Karpas-422 (cell line): ENCODE measurements at regions not wholly inside any gene's neighbourhood (a gene's known extent, or its start where the extent isn't known, plus 50 kb on each side); places are given as distances from the start of the nearest gene placed in this dataset.

Experiments
- DNase-seq: peaks from one replicate; pipeline ENCODE4 v3.0.0-alpha.2; 2015
- H2AFZ ChIP-seq: fragments of 200-600 bp; sonication (generic); 2 replicates; pipeline ENCODE4 v1.6.1; 2014; ENCODE audit warnings: antibody characterized with exemption, low read length, mixed read lengths
- H3K27ac ChIP-seq: fragments of 200-600 bp; sonication (generic); 2 replicates; pipeline ENCODE4 v1.5.1; 2014; ENCODE audit warnings: mild to moderate bottlenecking, low read length, moderate library complexity
- H3K27me3 ChIP-seq: fragments of 200-600 bp; sonication (generic); 2 replicates; pipeline ENCODE4 v1.6.1; 2014; ENCODE audit warnings: low read length, mixed read lengths
- H3K36me3 ChIP-seq: fragments of 200-600 bp; sonication (generic); 2 replicates; pipeline ENCODE4 v1.6.1; 2014; ENCODE audit warnings: low read length, mixed read lengths; ENCODE audit not compliant: insufficient read depth
- H3K4me1 ChIP-seq: fragments of 200-600 bp; sonication (generic); 2 replicates; pipeline ENCODE4 v1.6.1; 2014; ENCODE audit warnings: mild to moderate bottlenecking, low read length, mixed read lengths
- H3K4me2 ChIP-seq: fragments of 200-600 bp; sonication (generic); 2 replicates; pipeline ENCODE4 v1.6.1; 2014; ENCODE audit warnings: low read length, low read depth, mild to moderate bottlenecking; ENCODE audit not compliant: poor library complexity, severe bottlenecking
- H3K4me3 ChIP-seq: fragments of 200-600 bp; sonication (generic); 2 replicates; pipeline ENCODE4 v1.5.1; 2014; ENCODE audit warnings: mild to moderate bottlenecking, antibody characterized with exemption, low read length, mixed read lengths
- H3K79me2 ChIP-seq: fragments of 200-600 bp; sonication (generic); 2 replicates; pipeline ENCODE4 v1.6.1; 2014; ENCODE audit warnings: mild to moderate bottlenecking, low read length, mixed read lengths
- H3K9ac ChIP-seq: fragments of 200-600 bp; sonication (generic); 2 replicates; pipeline ENCODE4 v1.6.0; 2014; ENCODE audit warnings: low read length
- H3K9me2 ChIP-seq: fragments of 200-600 bp; sonication (generic), shearing (Covaris generic); replicated peaks from 2 replicates; pipeline ENCODE4 v1.6.0; 2014; ENCODE audit warnings: mild to moderate bottlenecking, low read length, moderate library complexity; ENCODE audit not compliant: insufficient read depth
- H3K9me3 ChIP-seq: fragments of 300-700, 200-600 bp; sonication (generic); 2 replicates; pipeline ENCODE4 v1.6.1; 2014; ENCODE audit warnings: low read length, mixed read lengths
- H4K20me1 ChIP-seq: fragments of 200-600 bp; sonication (generic); 2 replicates; pipeline ENCODE4 v1.6.1; 2014; ENCODE audit warnings: mild to moderate bottlenecking, antibody characterized with exemption, low read length, low read depth; ENCODE audit not compliant: insufficient read depth

DNA sequence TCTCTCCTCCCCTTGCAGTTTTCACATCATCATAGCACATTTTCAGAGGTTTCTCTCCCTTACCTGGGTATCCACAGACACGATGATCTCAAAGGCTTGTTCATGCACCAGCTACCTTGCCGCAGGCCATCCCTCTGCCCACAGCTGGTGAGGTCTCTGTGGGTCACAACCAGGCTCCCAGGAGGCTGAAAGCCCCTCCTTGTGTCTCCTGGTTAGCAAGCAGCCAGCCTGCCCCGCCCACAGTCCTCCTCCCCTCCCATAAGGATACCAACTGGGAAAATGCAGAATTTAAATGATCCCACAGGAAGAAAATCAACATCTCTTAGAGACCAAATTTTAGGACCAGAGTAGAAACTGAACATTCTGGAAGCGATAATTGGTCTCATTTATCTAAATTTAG is 213.5 kb upstream of the PPP2R3A start:
- Histone ChIP-seq H3K9ac (no peak overlapping the region), H2AFZ (no peak overlapping the region), H3K36me3 (no peaks in the 10 kb centered on the region), H3K9me3 (no peaks in the 10 kb centered on the region), H3K27me3 (no peaks in the 10 kb centered on the region), H3K79me2 (no peaks in the 10 kb centered on the region), H3K4me2 (no peak overlapping the region), H3K4me3 (no peak overlapping the region), H4K20me1 (no peaks in the 10 kb centered on the region), H3K9me2 (no peaks in the 10 kb centered on the region), H3K27ac (no peak overlapping the region), H3K4me1 (no peaks in the 10 kb centered on the region)
- DNase-seq: no peak

DNA sequence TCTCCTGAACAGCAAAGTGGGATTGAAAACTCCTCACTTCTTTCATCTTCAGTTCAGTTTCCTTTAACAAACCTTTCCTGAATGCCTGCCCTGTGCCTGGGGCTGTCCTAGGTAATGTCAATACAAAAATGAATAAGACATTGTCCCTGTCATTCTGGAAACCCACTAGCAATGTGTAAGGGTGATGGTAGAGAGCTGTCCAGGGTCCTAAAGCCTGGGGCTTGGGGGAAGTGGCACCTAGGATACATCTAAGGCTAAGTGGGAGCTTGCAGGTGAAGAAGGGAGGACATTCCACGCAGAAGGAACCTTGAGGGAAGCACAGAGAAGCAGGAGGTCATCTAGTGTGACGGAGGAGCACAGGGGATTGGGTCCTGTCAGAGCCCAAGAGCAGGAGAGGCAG is 212.7 kb upstream of the PPP2R3A start:
- Histone ChIP-seq H3K9me3 (no peaks in the 10 kb centered on the region), H3K4me1 (no peaks in the 10 kb centered on the region), H2AFZ (no peak overlapping the region), H3K27ac (no peak overlapping the region), H3K79me2 (no peaks in the 10 kb centered on the region), H3K36me3 (no peaks in the 10 kb centered on the region), H4K20me1 (no peaks in the 10 kb centered on the region), H3K9ac (no peak overlapping the region), H3K27me3 (no peaks in the 10 kb centered on the region), H3K4me2 (no peak overlapping the region), H3K4me3 (no peak overlapping the region), H3K9me2 (no peaks in the 10 kb centered on the region)
- peak; percentile 52 for DNase-seq

DNA sequence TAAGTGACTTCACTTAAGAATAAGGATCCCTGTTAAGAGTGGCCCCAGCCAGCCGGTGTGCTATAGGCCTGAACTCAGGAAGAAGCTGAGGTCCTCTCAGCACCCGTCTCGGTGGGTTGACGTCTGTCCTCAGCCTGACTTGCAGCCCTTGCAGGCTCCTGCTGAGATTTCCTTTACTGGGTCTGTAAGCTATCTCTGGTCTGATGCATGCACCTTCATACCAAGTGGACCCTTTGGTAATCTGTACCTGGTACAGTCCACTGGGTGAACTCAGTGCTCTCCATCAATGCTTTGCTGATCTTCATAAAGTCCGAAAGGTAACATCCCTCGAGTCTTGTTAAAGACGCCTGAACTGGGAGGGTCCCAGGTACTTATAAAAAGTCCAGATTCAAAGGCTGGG is 212.0 kb upstream of the PPP2R3A start:
- Histone ChIP-seq H4K20me1 (no peaks in the 10 kb centered on the region), H3K9me3 (no peaks in the 10 kb centered on the region), H3K9ac (no peak overlapping the region), H2AFZ (no peak overlapping the region), H3K4me3 (no peak overlapping the region), H3K9me2 (no peaks in the 10 kb centered on the region), H3K4me1 (no peaks in the 10 kb centered on the region), H3K79me2 (no peaks in the 10 kb centered on the region), H3K4me2 (no peak overlapping the region), H3K27me3 (no peaks in the 10 kb centered on the region), H3K36me3 (no peaks in the 10 kb centered on the region), H3K27ac (no peak overlapping the region)
- DNase-seq: no peak

DNA sequence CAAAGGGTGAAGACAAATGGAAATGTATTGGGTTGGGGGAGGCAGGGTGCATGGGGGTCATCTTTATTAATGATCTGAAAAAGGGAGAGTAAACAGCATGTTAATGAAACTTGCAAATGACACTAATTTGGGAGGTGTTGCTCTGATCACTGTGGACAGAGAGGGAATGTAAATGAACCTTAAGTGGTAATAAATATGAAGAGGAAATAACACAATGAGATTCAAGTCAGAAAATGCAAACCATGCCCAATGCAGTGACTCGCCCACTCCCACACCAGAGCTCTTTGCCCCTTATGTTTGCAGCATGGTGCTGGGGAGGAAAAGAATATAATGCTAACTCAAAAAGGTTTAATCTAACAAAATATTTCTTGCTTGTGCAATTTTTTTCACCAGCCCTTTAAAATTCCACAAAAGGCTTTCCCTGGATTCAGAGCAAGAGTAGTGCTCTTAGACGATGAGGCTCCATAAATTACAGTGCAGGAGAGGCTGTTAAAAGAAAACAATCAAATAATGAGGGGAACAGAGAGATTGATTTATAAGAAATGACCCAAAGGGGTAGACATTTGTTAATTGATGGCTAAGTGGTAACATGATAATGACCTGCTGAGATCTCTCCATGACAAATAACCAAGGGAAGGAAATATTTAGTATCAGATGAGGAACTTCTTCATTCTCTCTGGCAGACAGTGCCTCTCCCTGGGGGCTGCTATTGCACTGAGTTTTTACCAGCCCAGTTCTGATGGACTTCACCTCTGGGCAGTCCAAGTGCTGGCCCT is 210.0 kb upstream of the PPP2R3A start:
- Histone ChIP-seq H3K9me2 (no peaks in the 10 kb centered on the region), H3K36me3 (no peaks in the 10 kb centered on the region), H3K9ac (no peak overlapping the region), H3K79me2 (no peaks in the 10 kb centered on the region), H3K9me3 (no peaks in the 10 kb centered on the region), H2AFZ (no peak overlapping the region), H3K4me3 (no peak overlapping the region), H3K4me2 (no peak overlapping the region), H4K20me1 (no peaks in the 10 kb centered on the region), H3K4me1 (no peaks in the 10 kb centered on the region), H3K27me3 (no peaks in the 10 kb centered on the region), H3K27ac (no peak overlapping the region)
- no peak for DNase-seq

DNA sequence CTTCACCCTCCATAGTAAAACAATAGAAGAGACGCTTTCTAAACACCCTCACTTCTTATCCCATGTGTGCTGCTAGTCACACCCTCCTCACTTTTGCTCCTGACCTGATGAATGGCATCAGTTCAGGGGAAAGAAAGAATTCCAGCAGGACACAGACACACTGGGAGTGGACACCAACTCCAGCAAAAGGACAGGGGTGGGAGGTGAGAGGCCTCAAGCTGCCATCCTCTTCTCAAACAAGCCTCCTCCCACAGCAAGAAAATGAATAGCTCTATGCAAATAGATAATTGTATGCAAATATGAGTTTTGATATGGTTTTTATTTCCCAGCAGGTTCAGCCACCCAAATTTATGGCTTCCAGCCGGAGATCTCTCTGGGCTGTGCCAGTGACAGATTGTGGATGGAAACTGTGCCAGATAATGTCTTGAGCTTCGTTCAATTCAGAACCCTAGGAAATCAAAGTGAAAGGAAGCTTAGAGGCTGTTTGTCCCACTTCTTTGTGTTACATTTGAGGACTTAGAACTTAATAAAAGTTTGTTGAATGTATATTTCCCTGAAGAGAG is 209.3 kb upstream of the PPP2R3A start:
- Histone ChIP-seq H3K4me1 (no peaks in the 10 kb centered on the region), H3K27ac (no peak overlapping the region), H3K36me3 (no peaks in the 10 kb centered on the region), H3K9me3 (no peaks in the 10 kb centered on the region), H2AFZ (no peak overlapping the region), H3K4me3 (no peak overlapping the region), H4K20me1 (no peaks in the 10 kb centered on the region), H3K9ac (no peak overlapping the region), H3K79me2 (no peaks in the 10 kb centered on the region), H3K9me2 (no peaks in the 10 kb centered on the region), H3K4me2 (no peak overlapping the region), H3K27me3 (no peaks in the 10 kb centered on the region)
- no peak for DNase-seq

DNA sequence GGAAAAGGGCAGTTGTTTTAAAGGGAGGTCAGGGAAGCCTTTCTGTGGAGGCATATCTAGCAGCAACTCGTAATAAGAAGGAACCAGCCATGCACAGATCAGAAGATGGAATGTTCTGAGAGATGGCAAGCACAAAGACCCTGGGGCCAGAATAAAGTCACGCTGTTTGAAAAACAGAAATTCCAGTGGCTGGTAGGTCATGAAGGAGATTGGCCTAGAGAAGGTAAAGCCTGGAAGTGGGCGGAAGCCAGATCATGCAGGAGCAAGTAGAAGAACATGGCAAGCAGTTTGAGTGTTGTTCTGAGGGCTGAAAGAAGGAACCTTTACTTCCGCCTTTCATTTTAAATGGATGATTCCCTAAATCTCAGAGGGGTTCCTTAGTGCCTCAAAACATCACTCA is 208.1 kb upstream of the PPP2R3A start:
- Histone ChIP-seq H3K9me3 (no peaks in the 10 kb centered on the region), H3K27me3 (no peaks in the 10 kb centered on the region), H4K20me1 (no peaks in the 10 kb centered on the region), H3K4me2 (no peak overlapping the region), H3K79me2 (no peaks in the 10 kb centered on the region), H2AFZ (no peak overlapping the region), H3K27ac (no peak overlapping the region), H3K4me1 (no peaks in the 10 kb centered on the region), H3K4me3 (no peak overlapping the region), H3K9me2 (no peaks in the 10 kb centered on the region), H3K9ac (no peak overlapping the region), H3K36me3 (no peaks in the 10 kb centered on the region)
- DNase-seq: no peak

DNA sequence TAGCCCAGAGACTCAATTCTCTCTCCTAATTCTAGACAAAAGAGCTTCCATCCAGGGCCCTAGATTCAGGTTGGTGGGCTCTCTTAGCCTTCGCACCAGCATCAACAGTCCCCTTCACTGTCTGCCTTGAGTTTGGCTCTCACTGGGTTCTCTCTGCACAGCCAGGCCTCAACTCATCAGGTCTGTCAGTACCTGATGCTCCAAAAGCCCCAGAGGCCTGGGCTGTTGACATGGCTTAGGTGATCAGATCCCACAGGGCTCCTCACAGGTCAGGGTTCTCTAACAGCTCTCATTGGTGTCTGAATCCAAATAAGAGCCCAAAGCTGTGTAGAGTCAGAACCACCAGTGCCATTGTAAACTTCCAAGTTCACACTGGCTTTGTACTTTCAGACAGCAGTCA is 206.6 kb upstream of the PPP2R3A start:
- Histone ChIP-seq H3K4me2 (no peak overlapping the region), H3K79me2 (no peaks in the 10 kb centered on the region), H2AFZ (no peak overlapping the region), H3K9ac (no peak overlapping the region), H3K9me3 (no peaks in the 10 kb centered on the region), H3K36me3 (no peaks in the 10 kb centered on the region), H4K20me1 (no peaks in the 10 kb centered on the region), H3K9me2 (no peaks in the 10 kb centered on the region), H3K27ac (no peak overlapping the region), H3K4me3 (no peak overlapping the region), H3K27me3 (no peaks in the 10 kb centered on the region), H3K4me1 (no peaks in the 10 kb centered on the region)
- no peak for DNase-seq

DNA sequence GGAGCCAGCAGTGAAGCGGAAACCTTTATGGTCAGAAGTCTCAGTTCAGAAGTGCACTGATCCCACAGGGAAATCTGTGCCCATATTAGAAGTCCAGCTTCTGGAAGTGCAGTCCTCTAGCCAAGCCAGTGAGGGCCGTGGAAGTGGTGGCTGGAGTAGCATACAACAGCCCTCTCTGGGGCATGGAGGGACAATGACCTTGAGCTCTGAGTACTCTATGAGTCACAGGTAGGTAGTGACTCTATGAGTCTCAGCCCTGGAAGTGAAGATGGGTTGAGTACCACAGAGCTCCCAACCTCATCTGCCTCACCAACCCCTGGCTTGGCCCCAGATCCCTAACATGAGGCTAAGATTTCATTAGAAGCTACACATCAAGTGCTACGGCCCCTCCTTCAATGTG is 205.9 kb upstream of the PPP2R3A start:
- H3K9ac ChIP-seq: no peak overlapping the region
- no peak overlapping the region for H3K4me3 ChIP-seq
- no peak overlapping the region for H3K4me2 ChIP-seq
- DNase-seq: no peak
- H3K4me1 ChIP-seq: no peaks in the 10 kb centered on the region
- H3K9me2 ChIP-seq: no peaks in the 10 kb centered on the region
- H3K79me2 ChIP-seq: no peaks in the 10 kb centered on the region
- no peaks in the 10 kb centered on the region for H3K36me3 ChIP-seq
- no peak overlapping the region for H2AFZ ChIP-seq
- H3K9me3 ChIP-seq: no peaks in the 10 kb centered on the region
- H3K27ac ChIP-seq: no peak overlapping the region
- no peaks in the 10 kb centered on the region for H4K20me1 ChIP-seq
- no peaks in the 10 kb centered on the region for H3K27me3 ChIP-seq
